ENCODE measurements at regions not wholly inside any gene's neighbourhood (a gene's known extent, or its start where the extent isn't known, plus 50 kb on each side); places are given as distances from the start of the nearest gene placed in this dataset.

DNA sequence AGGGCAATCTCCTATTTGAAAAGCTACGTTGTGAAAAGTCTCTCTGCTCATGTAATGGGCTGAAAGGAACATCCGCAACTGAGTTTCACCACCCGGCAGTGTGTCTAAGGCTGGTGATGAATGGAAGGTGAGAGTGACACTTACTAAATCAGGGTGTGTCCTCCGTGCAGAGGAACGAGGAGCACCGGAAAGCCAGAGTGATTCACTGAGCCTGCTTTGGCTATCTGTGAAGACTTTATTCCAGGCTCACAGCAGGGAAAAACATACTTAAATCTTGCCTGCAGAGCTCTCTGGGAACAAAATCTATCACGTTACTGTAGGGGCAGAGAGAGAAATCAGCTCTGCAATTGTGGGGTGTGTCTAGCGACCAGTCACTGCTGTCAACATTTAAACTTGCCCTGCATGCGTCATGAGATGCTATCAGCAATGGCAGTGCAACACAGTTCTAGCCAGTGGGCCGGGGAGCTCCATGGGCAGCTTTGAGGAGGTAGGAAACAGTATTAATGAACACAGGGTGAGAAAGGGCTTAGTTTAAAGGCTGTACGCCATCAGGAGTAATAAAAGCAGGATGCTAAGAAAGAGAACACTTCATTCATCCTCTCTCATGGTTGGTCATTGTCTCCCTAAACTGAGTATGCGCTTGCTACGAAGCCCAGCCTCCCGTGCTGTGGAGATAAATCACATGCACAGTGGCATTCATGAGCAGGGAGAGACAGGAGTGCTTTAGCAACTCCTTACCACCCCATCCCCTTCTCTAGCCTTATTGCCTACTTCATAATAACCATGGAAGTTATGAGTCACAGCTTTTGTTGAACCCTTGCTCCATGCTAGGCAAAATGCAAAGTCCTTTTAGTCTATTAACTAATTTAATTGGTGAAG is 542.7 kb upstream of the ADAMTS9 start:
- DNase-seq = no peak

DNA sequence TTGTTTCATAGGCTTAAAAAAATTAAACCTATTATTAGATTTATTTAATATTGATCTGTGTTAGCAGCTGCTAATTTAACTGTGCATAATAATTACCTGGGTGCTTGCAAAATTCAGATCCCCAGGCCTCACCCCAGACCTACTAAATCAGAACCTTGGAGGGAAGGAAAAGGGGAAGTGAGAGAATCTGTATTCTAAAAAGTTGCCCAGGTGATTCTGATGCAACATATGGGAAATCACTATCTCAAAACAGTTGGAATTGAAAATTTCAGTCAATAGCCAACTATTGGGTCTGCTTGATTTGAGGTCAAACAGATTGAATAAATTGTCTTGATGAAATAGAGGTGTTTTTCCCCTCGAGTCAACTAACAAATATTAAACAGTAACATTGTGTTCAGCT is 538.5 kb upstream of the ADAMTS9 start:
- no peak for DNase-seq

DNA sequence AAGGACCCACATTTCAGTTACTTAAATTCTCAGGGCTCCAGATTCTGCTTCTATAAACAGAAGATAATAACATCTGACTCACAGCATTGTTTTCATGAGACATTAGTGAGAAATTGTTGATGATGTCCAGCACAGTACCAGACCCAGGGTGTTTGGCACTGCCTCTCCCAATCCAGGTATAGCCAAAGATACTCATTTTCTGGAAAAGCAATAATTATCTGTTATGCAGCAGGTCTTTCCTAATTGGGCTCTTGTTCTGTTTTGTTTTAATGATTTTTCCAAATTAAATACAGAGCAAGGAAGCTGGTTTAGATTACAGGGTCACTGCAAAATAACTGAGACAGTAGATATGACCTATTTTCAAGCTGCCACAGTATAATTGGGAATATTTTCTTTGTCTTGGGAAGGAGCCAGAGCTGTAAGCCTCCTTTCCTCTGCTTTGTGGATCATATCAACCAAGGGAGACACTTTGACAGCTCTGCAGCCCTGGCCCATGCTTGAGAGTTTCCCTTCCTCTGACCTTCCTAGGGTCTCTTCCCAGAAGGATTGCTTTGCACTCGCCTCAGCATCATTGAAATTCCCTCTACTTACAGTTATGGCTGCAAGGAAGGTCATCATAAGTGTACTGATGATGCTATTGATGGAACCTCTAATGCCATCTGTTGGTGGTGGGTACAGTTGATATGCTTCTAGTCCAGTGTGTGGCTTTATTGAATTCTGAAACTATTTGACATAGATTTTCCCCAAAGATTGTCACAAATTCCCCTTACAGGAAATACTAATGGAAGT is 522.4 kb upstream of the ADAMTS9 start:
- DNase-seq = peak; percentile 17

DNA sequence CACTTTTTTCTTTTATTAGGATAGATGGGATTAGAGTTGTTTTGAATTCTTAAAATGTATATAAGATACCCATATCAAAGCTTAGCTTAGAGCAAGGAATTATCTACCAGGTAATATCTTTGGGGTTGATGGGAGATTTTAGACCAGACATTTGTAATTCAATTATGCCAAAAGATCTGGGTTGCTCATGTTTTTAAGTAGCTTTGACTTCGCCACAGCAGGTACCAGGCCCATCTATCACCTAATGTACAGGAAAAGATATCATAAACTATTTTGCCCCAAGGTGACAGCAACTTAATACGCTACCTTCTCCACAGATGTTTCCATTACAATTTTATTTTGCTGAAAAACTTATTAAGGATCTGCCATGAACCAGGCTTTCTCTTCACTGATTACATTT is 514.6 kb upstream of the ADAMTS9 start:
- DNase-seq = no peak

DNA sequence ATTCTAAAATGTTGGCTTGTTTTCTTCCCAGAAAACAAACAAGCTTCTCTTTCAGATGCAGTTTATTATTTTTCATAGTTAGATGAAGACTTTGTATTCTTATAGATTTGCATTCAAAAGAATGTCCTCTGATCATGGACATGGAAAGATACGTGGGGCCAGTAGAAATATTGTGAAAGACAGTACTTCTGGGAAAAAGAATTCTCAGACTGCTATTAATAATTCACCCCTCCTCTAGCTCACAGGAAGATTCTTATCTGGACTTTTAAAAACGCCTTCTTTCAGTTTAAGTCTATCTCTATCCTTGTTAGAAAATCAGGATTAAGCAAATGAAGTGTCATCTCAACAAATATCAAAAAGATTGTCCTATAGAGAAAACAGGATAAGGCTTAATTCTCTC is 514.1 kb upstream of the ADAMTS9 start:
- no peak for DNase-seq

DNA sequence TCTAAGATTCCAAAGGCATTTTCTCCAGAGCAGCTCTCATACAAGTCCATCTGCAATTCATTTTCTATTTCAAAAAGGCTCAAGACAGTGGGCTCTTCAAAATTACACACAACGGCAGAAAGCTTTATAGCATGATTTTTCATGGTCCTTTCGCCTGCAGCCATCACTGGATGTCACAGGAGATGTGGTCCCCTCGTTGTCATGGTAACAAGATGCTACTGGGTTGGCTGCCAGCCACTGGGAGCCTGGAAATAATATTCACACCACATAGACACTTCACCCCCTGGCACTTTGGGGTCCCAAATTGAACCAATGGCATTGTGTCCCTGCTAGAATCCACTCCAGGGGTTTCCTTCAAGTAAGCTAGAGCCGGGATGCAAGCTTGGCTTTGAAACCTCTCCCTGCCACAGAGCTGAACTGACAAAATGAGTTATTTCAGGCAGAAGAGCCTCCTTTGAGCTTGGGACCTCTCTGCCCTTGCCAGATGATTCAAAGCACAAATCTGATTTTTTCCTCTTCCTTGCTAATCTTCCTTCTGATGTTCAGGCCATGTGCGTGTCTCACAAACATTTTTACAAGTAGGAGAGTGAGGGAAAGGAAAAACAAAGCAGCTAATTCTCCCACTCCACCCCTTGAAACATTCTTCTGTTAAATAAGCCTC is 512.6 kb upstream of the ADAMTS9 start:
- no peak for DNase-seq

DNA sequence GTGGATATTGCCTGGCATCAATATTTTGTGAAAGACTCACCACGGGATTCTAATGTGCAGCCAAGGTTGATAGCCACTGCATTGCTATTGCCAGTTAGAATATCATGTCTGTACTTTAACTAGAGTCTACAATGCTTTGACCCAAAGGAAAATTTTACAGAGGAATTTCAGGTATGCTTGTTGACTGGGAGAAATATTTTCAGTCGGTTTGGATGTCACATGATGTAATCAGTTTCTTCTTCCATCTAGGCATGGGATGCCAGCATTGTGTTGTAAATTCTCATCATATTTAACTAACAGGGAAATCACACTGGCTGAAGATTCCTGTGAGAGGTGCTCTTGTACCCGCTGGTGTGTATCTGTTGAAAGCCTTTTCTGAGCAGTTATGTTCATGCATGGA is 508.9 kb upstream of the ADAMTS9 start:
- DNase-seq = no peak

DNA sequence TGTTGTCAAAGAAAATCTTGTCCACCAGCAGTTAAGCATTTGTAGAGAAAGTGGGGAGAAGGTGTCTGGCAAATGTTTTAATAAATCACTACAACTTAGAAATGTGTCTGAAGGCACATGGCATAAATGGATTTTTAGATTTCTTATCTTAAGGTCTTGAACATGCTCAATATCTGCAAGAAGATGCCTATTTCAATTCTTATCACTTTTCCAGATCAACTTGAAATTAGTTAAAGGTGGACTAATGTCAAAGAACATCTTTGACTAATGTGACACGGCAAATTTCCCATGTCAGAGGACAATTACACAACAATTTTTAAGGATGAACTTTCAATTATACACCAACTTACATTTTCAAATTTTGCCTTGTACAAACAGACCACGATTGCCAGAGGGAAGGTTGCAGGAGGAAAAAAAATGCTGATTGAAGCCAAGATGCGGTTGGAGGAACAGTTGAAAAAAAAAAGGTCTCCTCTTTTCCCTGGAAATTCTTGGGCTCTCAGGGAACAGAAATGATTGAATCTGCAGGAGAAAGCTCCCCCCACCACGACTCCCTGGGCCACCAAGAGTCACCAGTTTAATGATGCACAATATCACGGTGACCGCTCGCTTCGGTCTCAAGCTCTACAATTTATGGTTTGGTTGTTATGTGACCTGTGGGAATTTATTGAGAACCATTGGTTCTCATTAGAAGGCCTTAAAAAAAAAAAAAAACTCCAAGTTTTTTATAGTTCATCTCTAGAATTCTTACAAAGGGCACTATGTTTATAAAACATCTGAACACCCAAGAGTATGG is 507.6 kb upstream of the ADAMTS9 start:
- DNase-seq = no peak

DNA sequence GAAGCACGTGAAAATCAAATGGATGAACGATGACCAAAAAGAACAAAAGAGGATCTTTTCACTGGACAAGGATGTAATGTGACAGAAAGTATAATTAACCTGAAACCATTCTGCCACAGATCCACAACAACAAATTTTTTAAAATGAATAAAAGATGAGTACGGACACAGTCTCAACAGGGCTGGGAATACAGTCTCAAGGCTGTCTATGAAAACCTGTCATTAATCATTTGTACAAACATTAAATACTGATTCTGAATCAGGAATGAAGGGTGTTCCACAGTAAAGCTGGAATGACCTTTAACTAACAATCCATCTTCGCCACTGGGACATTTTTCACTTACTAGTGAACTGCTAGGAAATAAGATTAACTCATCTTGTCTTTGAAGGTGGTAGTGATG is 506.9 kb upstream of the ADAMTS9 start:
- no peak for DNase-seq

DNA sequence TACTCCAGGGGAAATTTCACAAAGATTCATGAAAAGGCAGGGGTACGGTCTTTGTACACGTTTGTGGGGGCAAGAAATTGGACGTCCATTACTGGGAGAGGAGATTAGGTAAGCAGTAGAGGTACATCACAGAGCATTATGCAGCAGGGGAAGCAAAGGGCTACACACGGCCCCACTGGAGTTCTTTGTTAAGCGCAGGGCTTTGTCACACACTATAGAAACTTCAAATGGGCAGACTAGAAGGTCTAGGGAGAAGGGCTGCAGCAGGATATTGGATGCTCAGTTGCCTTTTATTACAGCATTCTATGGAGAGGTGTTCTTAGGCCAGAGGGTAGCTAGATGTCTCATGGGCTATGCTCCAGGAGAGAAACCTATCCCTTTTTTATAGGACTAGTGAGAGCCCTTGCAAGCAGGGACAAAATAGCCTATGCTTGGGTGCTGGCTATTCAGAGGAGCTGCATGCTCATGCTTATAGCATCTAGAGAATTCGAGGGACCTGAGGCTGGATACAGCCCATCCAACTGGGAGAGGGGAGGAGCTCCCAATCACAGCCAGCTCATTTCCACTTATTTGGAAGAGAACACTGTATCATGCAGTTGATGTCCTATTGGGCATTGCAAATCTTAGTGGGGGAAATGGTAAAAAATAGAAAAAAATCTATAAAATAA is 506.4 kb upstream of the ADAMTS9 start:
- DNase-seq = no peak

DNA sequence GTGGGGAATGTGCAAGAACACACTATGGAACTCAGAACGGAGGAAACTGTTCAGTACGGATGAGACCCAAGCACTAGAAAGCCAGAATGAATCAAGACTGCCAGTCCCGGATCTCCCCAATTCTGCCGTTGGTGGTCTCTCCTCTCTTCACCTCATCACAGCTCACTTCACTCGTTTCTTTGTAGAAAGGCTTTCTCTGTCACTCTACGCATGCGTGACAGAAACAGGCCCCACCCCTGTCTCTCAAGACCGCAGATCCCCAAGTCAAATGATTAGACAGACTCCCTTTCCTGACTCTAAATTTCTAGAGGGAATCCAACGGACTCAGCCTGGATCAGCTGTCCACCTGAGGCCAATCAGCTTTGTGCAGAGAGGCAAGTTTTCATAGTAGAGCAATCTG is 505.7 kb upstream of the ADAMTS9 start:
- DNase-seq = no peak

DNA sequence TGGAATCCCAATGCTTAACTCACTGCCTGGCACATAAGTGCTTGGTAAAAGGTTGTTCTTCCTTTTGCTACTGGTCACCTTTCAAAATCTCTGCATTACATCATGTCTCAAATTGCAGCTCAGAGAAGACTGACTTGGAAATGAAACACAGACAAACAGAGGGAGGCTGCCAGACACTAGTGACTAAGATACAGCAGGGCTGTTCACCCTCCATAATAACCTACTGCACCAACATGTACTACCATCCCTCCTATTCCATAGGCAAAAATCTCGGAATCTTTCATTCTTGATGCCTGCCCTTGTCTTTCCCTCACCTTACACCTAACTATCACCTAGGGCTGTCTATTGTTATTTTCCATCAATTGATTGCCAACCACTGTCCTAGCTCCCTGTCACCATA is 502.3 kb upstream of the ADAMTS9 start:
- DNase-seq = no peak

DNA sequence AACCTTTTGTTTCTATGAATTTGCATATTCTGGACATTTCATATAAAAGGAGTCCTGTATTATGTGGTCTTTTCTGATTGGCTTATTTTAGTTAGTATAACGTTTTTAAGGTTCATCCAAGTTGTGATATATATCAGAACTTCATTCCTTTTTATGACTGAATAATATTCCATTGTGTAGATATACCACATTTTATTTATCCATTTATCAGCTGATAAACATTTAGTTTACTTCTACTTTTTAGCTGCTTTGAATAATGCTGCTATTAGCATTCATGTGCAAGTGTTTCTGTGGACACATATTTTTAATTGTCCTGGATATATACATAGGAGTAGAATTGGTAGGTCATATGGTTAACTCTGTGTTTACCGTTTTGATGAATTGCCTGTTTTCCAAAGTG is 498.5 kb upstream of the ADAMTS9 start:
- no peak for DNase-seq

DNA sequence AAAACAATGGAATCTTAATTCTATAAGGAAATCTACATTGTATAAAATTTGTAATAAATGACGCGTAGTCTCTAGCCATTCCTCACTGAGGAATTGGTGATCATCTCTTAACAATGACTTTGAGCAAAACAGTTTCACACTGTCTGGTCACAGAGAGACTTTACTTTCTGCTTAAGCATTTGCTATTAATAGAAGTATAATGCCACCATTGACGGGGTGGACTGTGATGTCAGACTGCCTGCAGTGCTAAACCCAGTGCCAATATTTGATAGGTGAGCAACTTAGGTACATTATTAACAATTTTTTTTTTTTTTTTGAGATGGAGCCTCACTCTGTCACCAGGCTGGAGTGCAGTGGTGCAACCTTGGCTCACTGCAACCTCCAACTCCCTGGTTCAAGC is 494.9 kb upstream of the ADAMTS9 start:
- no peak for DNase-seq

DNA sequence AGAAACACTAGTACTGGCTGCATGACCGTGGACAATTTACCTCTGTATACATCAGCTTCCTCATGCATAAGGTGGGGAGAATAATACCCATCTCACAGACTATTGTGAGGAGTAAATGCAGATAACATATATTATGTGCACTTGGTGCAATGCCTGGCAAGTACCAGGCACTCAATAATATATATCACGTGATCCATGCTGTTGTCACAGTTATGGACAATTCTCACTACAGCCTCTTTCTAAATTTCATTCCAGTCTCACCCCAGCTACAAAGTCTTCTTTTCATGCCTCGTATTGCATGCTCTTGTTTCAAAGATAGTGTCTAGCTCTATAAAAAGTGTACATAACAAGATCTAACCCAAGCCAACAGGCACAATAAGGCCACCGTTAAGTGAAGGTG is 494.3 kb upstream of the ADAMTS9 start:
- no peak for DNase-seq

DNA sequence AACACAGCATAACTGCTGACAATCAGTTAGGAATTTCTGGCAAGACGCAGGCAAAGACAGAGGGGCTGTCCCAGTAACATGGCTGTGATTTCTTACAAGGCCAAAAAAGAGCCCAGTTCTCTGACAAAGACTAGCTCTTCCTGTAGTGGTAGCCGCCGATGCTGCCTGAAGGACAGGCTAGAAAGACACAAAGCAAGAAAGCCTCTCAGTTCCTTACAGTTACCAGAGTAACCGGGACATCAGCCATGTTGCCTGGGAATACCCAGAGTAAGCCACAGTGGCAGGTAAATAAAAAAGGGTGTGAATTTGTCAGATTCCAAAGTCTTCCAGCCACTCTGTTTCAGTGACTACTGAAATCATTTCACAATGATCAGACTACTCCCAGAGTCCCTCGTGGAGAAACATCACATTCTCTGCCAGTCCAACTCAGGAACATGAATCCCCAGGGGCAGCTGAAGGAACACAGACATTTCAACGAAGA is 493.6 kb upstream of the ADAMTS9 start:
- DNase-seq = no peak

DNA sequence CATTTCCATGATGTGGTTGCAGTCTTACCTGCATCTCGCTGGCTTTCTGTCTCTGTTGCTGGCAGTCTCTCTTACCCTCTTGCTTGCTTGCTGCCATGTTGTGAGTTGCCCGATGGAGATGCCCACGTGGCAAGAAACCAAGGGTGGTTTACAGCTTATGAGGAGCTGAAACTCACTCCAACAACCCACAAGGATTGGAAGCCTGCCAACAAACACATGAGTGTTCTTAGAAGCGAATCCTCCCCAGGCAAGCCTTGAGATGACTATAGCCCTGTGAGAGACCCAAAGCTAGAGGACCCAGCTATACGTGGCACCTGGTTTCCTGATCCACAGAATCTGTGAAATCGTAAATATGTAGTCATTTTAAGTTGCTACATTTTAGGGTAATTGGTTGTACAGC is 490.9 kb upstream of the ADAMTS9 start:
- DNase-seq = no peak

DNA sequence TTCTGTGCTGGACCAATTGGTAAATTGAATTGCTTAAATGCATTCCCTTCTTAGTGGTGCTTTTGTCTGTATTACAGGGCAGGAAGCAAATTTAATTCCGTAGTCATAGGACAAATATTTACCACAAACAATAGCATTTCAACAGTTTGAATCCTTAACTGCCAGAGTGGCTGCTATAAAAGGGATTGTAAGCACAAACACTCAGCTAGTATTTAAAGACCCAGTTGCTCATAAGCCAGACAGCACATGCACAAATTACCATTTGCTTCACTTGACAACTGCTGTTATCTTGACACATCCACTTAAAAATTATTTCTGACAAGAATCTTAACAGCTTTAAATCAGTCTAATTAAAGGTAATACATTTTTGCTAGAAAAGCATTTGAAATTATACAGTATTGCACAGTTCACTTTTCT is 490.2 kb upstream of the ADAMTS9 start:
- no peak for DNase-seq

DNA sequence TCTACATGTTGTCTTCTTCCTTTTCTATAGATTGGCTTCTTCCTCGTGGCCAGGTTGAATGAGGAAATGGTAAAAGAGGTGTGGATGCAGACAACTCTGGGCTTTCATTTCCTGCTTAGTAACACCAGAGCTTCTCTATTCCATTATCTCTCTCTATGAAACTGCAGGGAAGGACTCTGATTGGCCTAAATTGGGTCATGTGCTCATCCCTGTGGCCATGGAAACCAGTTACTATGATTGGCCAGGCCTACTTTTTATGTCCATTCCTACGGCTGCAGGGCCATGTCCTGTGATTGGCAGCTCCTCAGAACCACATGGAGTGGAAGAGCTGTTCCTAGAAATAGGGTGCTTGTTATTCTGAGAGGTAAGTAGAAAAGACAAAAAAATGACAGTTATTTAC is 486.9 kb upstream of the ADAMTS9 start:
- no peak for DNase-seq

DNA sequence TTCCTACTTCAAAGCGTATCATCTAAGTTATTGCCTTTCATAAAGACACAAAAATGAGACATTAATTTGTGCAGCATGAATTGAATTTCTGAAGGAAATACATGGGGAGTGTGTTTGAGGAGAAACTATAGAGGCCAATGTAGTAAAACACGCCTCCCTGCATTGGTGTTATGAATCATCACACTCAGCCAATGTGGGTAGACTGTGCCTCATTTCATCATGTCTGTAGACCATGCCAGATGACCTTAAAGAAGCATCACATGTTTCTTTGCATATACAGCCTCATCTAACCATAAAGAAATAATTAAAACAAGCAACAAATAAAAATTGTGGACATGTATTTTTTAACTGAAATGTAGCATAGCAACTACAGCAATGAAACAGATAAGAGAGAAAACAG is 486.0 kb upstream of the ADAMTS9 start:
- DNase-seq = no peak

DNA sequence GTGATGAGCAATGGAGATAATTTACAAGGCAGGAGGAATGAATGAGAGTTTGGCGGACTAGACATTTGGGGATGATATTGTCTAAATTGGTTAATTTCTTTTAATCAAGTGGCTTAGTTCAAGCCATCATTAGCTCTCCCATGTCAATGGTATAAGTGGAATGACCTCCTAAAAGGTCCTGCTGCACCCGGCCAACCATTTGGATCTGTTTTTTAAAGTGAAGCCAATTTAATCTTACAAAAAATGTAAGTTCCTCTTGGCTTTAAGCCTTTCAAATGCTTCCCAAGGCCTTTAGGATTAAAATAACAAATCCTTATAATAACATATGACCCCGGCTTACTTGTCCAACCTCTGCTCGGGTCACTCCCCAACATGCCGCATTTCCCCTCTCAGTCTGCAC is 484.4 kb upstream of the ADAMTS9 start:
- no peak for DNase-seq

DNA sequence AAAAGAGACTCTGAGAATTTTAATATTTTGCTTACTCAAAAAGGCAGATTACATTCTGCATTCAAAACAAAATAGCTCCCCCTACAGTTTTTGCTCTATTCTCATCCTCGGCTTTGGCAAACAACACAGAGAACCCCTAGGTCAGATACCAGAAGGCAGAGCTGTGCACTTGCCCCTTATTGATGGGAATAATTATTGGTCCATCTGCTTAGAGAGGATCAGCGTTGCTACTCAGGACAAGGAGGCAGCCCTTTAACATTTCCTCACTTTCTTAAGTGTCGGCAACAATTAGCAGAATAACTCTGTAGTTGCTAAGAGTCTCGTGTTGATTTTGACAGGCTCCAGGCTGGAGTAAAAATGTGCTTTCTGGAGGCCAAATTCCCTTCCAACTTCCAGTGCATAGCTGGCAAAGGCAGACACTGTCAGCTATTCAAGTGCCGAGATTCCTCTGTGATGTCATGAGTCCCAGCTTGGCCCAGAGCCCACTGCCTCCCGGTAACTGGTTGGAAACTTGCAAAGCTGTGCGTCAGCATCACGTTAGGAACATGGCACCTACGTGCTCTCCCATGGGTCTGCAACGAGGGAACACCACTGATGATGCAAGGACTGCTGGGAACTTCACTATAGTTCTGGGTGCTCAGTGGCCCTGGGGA is 482.7 kb upstream of the ADAMTS9 start:
- no peak for DNase-seq
